NCI-H748 treated with DMSO at 0.1 percent for 48 hours (cell line): ENCODE measurements at regions not wholly inside any gene's neighbourhood (a gene's known extent, or its start where the extent isn't known, plus 50 kb on each side); places are given as distances from the start of the nearest gene placed in this dataset.

Experiments used
- DNase-seq: peaks from one replicate; lab custom pipeline; 2025; lab: John Stamatoyannopoulos, UW

- no peak for DNase-seq
Observed at GRCh38 chr4:58205446-58206235, 1095.5 kb upstream of the IGFBP7 start.

DNA sequence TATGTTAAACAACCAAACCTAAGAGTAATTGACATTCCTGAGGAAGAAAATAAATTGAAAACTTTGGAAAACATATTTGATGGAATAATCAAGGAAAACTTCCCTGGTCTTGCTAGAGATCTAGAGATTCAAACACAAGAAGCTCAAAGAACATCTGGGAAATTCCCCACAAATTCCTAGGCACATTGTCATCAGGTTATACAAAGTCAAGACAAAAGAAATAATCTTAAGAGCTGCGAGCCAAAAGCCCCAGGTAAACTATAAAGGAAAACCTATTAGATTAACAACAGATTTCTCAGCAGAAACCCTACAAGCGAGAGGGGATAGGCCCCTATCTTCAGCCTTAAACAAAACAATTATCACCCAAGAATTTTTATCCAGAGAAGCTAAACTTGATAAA, 1082.0 kb upstream of the IGFBP7 start:
- DNase-seq = no peak

DNA sequence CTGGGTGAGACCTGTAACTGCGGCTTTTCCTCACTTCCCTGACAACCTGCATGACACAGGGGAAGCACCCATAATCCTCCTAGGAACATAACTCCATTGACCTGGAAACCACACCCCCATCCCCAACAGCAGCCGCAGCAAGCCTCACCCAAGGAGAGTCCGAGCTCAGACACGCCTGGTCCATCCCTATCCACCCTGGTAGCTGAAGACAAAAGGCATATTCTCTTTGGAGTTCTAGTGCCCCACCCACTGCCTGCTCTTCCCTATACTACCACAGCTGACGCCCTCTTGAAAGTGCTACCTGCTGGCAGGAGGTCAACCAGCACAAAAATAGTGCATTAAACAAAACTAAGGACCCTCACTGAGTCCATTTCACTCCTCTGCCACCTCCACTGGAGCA, 1080.9 kb upstream of the IGFBP7 start:
- no peak for DNase-seq

- DNase-seq = no peak
Observed at GRCh38 chr4:58188316-58188715, 1078.1 kb upstream of the IGFBP7 start.

- DNase-seq = no peak
Observed at GRCh38 chr4:58175024-58175423, 1064.8 kb upstream of the IGFBP7 start.

DNA sequence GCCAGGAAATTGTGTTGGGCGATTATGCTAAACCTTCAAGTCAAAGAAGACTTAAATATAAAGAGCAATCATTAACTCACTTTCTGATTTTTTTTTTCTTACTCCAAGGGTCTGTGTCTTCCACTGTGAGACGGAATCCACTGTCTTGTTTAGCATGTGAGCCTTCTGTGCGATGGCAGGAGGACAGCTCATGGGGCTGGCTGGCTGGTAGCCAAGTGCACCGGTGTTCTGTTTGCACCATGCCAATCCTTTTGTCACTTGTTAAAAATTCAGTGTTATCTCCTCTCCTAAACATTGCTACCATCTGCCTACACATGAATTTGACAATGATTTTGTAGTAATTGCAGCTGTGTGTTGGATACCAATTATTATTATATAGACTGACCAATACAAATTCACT, 1056.3 kb upstream of the IGFBP7 start:
- DNase-seq = no peak

- DNase-seq = no peak
Observed at GRCh38 chr4:58163156-58163555, 1053.0 kb upstream of the IGFBP7 start.

DNA sequence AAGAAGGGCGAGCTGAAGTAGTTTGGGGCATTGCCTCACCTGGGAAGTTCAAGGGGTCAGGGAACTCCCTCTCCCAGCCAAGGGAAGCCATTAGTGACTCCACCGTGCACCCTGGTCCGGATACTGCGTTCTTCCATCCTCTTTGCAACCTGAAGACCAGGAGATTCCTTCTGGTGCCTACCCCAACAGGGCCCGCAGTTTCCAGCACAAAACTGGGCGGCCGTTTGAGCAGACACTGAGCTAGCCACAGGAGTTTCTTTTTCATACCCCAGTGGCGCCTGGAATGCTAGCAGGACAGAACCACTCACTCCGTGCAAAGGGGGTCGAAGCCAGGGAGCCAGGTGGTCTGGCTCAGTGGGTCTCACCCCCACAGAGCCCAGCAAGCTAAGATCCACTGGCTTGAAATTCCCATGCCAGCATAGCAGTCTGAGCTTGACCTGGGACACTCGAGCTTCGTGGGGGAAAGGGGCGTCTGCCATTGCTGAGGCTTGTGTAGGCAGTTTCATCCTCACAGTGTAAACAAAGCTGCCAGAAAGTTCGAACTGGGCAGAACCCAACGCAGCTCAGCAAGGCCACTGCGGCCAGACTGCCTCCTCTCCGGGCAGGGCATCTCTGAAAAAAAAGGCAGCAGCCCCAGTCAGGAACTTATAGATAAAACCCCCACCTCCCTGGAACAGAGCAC, 1039.4 kb upstream of the IGFBP7 start:
- no peak for DNase-seq

- no peak for DNase-seq
Observed at GRCh38 chr4:58144721-58145120, 1034.5 kb upstream of the IGFBP7 start.

DNA sequence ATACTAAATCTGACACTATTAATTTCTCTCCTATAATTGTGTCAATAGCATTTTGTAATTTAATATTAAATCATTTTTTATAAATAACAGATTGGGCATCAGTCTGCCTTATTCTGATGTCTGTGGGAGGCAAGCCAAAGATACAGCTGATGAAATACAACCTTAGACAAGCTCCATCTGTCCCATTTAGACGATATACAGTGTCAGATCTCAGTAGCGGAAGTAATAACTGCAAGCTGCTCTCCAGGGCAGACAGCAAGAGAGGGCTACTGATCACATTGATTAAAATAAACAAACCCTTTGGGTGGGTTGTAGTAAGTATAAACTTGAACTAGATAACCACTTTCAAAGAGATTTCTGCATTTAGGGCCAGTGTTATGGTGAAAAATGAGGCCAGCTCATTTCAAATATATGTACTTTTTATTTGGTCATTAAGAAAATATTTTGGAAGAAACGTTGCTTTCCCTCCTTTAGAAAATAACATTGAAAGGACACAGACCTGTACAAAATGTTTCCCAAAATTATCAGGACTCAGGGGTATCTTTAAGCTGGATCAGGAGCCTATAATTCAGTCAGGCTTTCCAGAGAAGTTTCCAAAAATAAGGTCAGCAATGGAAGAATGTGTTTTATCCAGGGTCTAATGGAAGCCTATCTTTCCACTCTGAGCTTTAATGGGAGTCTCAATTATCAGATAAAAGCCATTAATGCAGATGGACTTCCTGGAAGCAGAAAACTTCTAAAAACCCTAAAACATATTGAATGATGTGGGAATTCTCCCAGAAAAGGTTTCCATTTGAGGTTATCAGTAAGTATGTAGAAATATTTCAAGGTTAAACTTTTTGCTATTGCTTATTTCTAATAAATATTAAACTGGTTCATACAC, 1028.8 kb upstream of the IGFBP7 start:
- no peak for DNase-seq

DNA sequence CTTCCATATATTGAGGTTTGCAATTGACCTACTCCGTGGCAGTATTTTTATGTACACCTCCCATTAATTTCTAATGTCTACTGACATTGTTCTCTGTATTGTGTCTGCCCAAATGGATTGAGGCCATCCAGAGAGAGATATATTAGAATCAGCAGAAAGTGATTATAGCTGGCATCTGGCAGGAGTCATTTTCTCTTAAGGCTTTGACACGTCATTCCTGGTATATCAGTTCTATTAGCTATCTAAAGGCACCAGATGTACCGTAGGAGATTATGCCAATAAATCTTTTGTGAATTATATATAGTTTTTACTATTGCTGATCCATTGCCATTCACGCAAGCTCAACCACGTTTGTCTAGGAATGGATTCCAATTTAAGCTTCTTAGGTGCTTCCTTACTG, 1026.4 kb upstream of the IGFBP7 start:
- no peak for DNase-seq

DNA sequence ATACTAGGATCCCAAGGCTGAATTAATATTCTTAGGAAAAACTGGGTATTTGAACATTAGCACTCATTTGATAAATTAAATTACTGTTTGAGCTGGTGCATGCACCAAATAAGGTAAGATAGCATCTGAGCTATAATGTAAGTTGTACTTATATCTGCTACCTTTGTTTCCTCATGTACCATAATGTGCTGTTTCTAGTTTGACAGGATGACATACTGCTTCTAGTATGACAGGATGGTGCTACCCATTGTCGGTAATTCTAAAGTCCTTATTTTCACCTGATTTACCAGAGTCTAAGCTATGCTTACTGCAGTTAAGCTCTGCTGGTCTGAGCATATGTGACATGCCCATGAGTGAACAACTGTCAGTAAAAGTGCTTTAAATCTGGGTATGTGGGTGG, 1017.5 kb upstream of the IGFBP7 start:
- DNase-seq = no peak

GRCh38 chr4:58119298-58119697, 1009.1 kb upstream of the IGFBP7 start:
- DNase-seq = no peak

DNA sequence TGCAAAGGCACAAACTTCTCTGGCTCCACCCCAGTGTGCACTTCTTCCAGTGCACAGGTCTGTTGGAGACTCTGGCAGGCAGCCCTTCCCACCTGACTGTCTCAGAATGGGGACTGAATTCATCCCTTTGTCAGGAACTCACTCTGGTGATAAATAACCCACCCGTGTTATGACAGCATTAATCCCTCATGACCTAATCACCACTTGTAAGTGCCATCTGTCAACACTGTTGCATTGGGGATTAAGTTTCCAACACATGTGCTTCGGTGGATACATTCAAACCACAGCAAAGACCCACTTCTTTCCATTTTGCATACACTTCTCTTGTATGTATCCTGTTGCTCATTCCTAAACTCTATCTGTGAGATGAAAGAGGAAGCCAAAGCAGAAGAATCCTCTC, 1002.9 kb upstream of the IGFBP7 start:
- no peak for DNase-seq

DNA sequence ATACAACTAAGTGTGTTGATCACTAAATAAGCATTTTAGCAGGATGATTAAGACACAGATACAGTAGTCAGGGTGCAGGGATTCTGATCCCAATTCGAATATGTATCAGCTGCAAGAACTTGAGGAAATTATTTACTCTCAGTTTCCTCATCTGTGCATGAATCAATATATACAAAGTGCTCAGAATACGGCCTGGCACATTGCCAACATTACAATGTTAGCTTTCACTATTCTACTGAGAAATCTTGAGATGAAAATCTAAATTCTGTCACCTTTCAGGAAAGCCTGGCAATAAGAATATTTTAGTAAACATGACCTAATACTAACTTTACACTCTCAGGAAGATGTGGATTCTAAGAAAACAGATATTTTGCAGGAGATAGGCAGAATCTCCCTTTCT, 1001.6 kb upstream of the IGFBP7 start:
- no peak for DNase-seq

- DNase-seq = no peak
Observed at GRCh38 chr4:58093352-58093751, 983.2 kb upstream of the IGFBP7 start.

DNA sequence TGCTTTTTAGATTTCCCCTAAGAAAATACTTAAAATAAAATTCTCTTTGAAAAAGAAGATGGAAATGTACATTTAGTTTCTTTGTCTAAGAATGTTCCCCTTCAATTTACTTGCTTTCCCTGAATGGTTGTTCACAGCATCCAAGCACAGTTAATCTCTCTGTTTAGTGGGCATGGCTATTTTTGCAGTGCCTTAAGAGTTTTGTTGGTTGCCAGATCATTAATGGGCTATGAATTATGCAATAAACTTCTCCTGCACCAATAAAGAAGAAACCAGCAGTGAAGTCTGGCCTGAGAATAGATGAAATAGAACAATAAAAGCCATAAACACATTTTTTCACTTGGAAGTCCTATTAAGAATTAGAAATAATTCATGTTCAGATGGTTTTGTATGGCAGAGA, 980.4 kb upstream of the IGFBP7 start:
- no peak for DNase-seq

DNA sequence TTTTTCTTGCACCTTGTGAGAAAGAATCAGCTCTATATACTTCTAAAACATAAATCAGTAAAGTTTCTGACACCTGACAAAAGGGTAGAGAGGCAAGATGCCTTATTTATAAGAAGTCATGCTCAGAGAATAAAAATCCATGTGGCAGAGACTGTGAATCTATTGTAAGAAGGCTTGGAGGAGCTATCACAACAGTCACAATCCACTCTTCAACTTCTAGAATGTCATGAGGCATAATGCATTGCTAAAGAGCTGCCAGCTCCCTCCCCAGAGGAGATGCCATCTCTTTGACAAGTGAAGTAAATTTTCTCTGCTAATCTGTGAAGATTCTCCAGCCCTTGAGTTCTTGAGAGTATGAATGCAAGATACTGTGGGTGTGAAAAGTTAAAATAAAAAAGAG, 971.2 kb upstream of the IGFBP7 start:
- no peak for DNase-seq

GRCh38 chr4:58075724-58076123, 965.5 kb upstream of the IGFBP7 start:
- DNase-seq = no peak

GRCh38 chr4:58074382-58074781, 964.2 kb upstream of the IGFBP7 start:
- no peak for DNase-seq

GRCh38 chr4:58070726-58071125, 960.5 kb upstream of the IGFBP7 start:
- no peak for DNase-seq

- no peak for DNase-seq
Observed at GRCh38 chr4:58064653-58065052, 954.5 kb upstream of the IGFBP7 start.
